ENCODE measurements at regions not wholly inside any gene's neighbourhood (a gene's known extent, or its start where the extent isn't known, plus 50 kb on each side); places are given as distances from the start of the nearest gene placed in this dataset.
"Not testable (repeated sequence)": the region's sequence is repeated elsewhere in the genome, so short reads cannot be mapped to it uniquely, and the experiment has no call there.

- DNase-seq, result not testable (repeated sequence)
Measured at GRCh38 chr11:38115381-38115780, 1517.3 kb upstream of the RAG2 start.

GRCh38 chr11:38100836-38101462 is 1502.9 kb upstream of the RAG2 start:
- DNase-seq, result no peak

GRCh38 chr11:38095268-38095667 is 1497.2 kb upstream of the RAG2 start:
- DNase-seq, result no peak

GRCh38 chr11:38089726-38090125 is 1491.7 kb upstream of the RAG2 start:
- no peak for DNase-seq

- no peak for DNase-seq
Measured at GRCh38 chr11:38060920-38061319, 1462.9 kb upstream of the RAG2 start.

GRCh38 chr11:38060136-38060535 is 1462.1 kb upstream of the RAG2 start:
- no peak for DNase-seq

GRCh38 chr11:38046571-38047135 is 1448.6 kb upstream of the RAG2 start:
- DNase-seq, result no peak

- DNase-seq, result no peak
Measured at GRCh38 chr11:38043060-38043459, 1445.0 kb upstream of the RAG2 start.

- DNase-seq, result no peak
Measured at GRCh38 chr11:38038777-38039176, 1440.7 kb upstream of the RAG2 start.

GRCh38 chr11:38019072-38019775 is 1421.2 kb upstream of the RAG2 start:
- no peak for DNase-seq

- no peak for DNase-seq
Measured at GRCh38 chr11:38014405-38014804, 1416.4 kb upstream of the RAG2 start.

- DNase-seq, result no peak
Measured at GRCh38 chr11:38013157-38013556, 1415.1 kb upstream of the RAG2 start.

- no peak for DNase-seq
Measured at GRCh38 chr11:38011496-38011895, 1413.5 kb upstream of the RAG2 start.

- no peak for DNase-seq
Measured at GRCh38 chr11:38009932-38010331, 1411.9 kb upstream of the RAG2 start.

- no peak for DNase-seq
Measured at GRCh38 chr11:38006466-38006865, 1408.4 kb upstream of the RAG2 start.

- no peak for DNase-seq
Measured at GRCh38 chr11:38005597-38005996, 1407.6 kb upstream of the RAG2 start.

GRCh38 chr11:37999171-37999570 is 1401.1 kb upstream of the RAG2 start:
- DNase-seq, result no peak

GRCh38 chr11:37995886-37996285 is 1397.8 kb upstream of the RAG2 start:
- DNase-seq, result no peak

GRCh38 chr11:37988031-37988430 is 1390.0 kb upstream of the RAG2 start:
- no peak for DNase-seq

- DNase-seq, result no peak
Measured at GRCh38 chr11:37984991-37985390, 1387.0 kb upstream of the RAG2 start.

GRCh38 chr11:37978647-37979046 is 1380.6 kb upstream of the RAG2 start:
- no peak for DNase-seq

- no peak for DNase-seq
Measured at GRCh38 chr11:37973941-37974340, 1375.9 kb upstream of the RAG2 start.

- no peak for DNase-seq
Measured at GRCh38 chr11:37972691-37973090, 1374.7 kb upstream of the RAG2 start.

- not testable (repeated sequence) for DNase-seq
Measured at GRCh38 chr11:37969336-37969735, 1371.3 kb upstream of the RAG2 start.

- DNase-seq, result no peak
Measured at GRCh38 chr11:37968148-37968547, 1370.1 kb upstream of the RAG2 start.
